ENCODE measurements at regions not wholly inside any gene's neighbourhood (a gene's known extent, or its start where the extent isn't known, plus 50 kb on each side); places are given as distances from the start of the nearest gene placed in this dataset.
"Not testable (repeated sequence)": the region's sequence is repeated elsewhere in the genome, so short reads cannot be mapped to it uniquely, and the experiment has no call there.

DNA sequence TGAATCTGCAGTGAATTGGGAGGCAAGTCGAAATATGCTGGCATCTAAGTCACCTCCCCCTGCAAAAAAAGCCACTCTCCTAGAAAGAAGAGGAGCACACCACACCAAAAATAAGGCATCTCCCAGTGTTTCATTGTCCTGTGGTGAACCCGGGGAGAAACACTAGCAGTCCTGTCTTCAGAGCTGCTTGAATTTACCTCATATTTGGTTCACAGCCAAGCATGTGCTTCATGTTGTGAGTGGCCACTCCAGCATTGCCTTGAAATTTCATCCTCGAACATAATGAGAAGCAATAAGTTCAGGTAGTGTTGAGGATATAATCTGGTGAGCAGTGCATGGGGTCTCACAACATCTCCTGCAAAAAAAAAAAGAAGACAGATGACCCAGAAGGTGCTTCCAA lies 191.9 kb downstream of the TSPY10 start:
- H3K79me2 ChIP-seq (ENCODE audit: insufficient read depth, low read length); H4K20me1 ChIP-seq (ENCODE audit: insufficient read depth, low read length); H2AFZ ChIP-seq (ENCODE audit: low read depth, low read length); H3K27ac ChIP-seq (ENCODE audit: low read length); H3K9me3 ChIP-seq (ENCODE audit: insufficient read depth, low read length, severe bottlenecking); H3K4me3 ChIP-seq (ENCODE audit: low read depth in 1 of 2, low read length in 2 of 2); DNase-seq; H3K9ac ChIP-seq (ENCODE audit: low read depth, low read length); ATAC-seq (ENCODE audit: insufficient read depth, low read depth); H3K4me2 ChIP-seq (ENCODE audit: insufficient read depth, low read length); H3K36me3 ChIP-seq (ENCODE audit: insufficient read depth, low read length); H3K4me1 ChIP-seq (ENCODE audit: insufficient read depth, low read length); H3K27me3 ChIP-seq (ENCODE audit: insufficient read depth, low read length, poor library complexity): not testable (repeated sequence)

DNA sequence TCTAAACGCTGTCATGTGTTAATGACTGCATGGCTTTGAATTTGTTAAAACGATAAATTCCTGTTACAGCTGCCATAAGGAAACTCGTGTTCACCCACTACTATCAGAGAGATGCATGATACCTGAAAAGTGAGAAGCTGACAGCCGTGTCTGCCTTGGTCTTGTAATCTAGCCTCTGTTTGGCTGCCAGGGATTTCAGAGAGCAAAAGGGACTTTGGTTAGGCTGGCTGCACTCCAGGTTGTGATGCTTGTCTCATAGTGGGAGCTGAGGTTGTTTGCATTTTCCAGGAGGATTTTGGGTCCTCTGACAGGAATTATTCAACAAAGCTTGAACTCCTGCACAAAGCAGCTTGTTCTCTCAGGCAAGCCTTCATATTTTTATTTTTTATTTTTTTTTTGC lies 209.9 kb downstream of the TSPY10 start:
- H3K9ac ChIP-seq (ENCODE audit: low read depth, low read length); H3K79me2 ChIP-seq (ENCODE audit: insufficient read depth, low read length); ATAC-seq (ENCODE audit: insufficient read depth, low read depth); H4K20me1 ChIP-seq (ENCODE audit: insufficient read depth, low read length); H3K4me3 ChIP-seq (ENCODE audit: low read depth in 1 of 2, low read length in 2 of 2); H2AFZ ChIP-seq (ENCODE audit: low read depth, low read length); H3K36me3 ChIP-seq (ENCODE audit: insufficient read depth, low read length); H3K4me2 ChIP-seq (ENCODE audit: insufficient read depth, low read length); H3K9me3 ChIP-seq (ENCODE audit: insufficient read depth, low read length, severe bottlenecking); H3K27ac ChIP-seq (ENCODE audit: low read length); DNase-seq; H3K4me1 ChIP-seq (ENCODE audit: insufficient read depth, low read length); H3K27me3 ChIP-seq (ENCODE audit: insufficient read depth, low read length, poor library complexity): not testable (repeated sequence)

DNA sequence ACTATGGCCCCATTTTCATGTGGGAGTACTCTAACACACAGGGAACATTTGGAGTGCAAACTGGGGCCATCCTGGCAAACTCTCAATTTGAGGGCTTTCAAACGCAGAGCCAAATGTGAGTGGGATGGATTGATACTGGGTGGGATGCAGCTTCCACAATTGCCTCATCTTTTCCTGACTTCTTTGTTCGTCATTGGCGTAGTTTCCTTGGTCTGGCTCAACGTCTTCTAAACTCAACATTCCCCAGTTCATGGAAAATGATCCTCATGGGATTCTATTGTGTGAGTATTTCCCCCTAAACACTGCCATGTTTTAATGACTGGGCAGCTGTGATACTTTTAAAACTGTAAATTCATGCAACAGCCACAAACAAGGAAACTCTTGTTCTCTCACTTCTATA lies 228.3 kb downstream of the TSPY10 start:
- not testable (repeated sequence) for DNase-seq; H3K9ac ChIP-seq (ENCODE audit: low read depth, low read length); H3K4me2 ChIP-seq (ENCODE audit: insufficient read depth, low read length); H3K27me3 ChIP-seq (ENCODE audit: insufficient read depth, low read length, poor library complexity); H3K36me3 ChIP-seq (ENCODE audit: insufficient read depth, low read length); H3K79me2 ChIP-seq (ENCODE audit: insufficient read depth, low read length); H3K4me1 ChIP-seq (ENCODE audit: insufficient read depth, low read length); H4K20me1 ChIP-seq (ENCODE audit: insufficient read depth, low read length); H2AFZ ChIP-seq (ENCODE audit: low read depth, low read length); H3K4me3 ChIP-seq (ENCODE audit: low read depth in 1 of 2, low read length in 2 of 2); ATAC-seq (ENCODE audit: insufficient read depth, low read depth); H3K27ac ChIP-seq (ENCODE audit: low read length); H3K9me3 ChIP-seq (ENCODE audit: insufficient read depth, low read length, severe bottlenecking)

DNA sequence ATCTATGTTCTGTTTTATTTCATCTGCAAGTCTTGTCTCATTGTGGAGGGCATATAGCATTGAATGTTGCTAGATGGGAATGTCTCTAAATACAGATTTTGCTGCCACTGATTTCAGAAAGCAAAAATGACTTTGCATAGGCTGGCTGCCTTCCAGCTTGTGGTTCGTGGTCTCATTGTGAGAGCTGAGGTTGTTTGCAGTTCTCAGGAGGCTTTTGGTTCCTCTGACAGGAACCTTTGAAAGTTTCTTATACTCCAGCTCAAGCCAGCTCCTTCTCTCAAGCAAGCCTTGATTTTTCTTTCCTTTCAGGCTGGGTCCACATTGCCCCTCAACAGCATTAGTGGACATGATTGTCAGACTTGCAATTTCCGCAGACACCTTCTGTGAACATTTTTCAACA lies 229.8 kb downstream of the TSPY10 start:
- peak; percentile 86 for ATAC-seq (ENCODE audit: insufficient read depth, low read depth)

DNA sequence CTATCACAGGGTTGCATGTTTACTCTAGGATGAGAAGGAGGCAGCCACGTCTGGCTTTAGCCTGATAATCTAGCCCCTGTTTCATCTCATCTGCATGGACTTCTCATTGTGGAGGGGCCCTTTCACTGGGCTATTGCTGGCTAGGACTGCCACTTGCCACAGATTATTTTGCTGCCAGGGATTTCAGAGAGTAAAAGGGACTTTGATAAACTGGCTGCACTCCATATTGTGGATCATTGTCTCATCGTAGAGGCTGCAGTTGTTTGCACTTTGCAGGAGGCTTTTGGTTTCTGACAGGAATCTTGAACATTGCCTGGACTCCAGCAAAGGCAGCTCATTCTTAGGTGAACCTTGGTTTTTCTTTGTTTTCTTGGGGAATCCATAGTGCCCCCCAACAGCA lies 234.8 kb downstream of the TSPY10 start:
- not testable (repeated sequence) for H3K4me1 ChIP-seq (ENCODE audit: insufficient read depth, low read length); DNase-seq; H3K79me2 ChIP-seq (ENCODE audit: insufficient read depth, low read length); H2AFZ ChIP-seq (ENCODE audit: low read depth, low read length); H3K4me3 ChIP-seq (ENCODE audit: low read depth in 1 of 2, low read length in 2 of 2); H3K9ac ChIP-seq (ENCODE audit: low read depth, low read length); H3K4me2 ChIP-seq (ENCODE audit: insufficient read depth, low read length); H3K36me3 ChIP-seq (ENCODE audit: insufficient read depth, low read length); H3K27ac ChIP-seq (ENCODE audit: low read length); ATAC-seq (ENCODE audit: insufficient read depth, low read depth); H4K20me1 ChIP-seq (ENCODE audit: insufficient read depth, low read length); H3K9me3 ChIP-seq (ENCODE audit: insufficient read depth, low read length, severe bottlenecking); H3K27me3 ChIP-seq (ENCODE audit: insufficient read depth, low read length, poor library complexity)

More for the DNA sequence above, 229.8 kb downstream of the TSPY10 start:
- H4K20me1 ChIP-seq (ENCODE audit: insufficient read depth, low read length); H3K4me3 ChIP-seq (ENCODE audit: low read depth in 1 of 2, low read length in 2 of 2); H3K9ac ChIP-seq (ENCODE audit: low read depth, low read length); H2AFZ ChIP-seq (ENCODE audit: low read depth, low read length); H3K27me3 ChIP-seq (ENCODE audit: insufficient read depth, low read length, poor library complexity); H3K36me3 ChIP-seq (ENCODE audit: insufficient read depth, low read length); H3K27ac ChIP-seq (ENCODE audit: low read length); H3K9me3 ChIP-seq (ENCODE audit: insufficient read depth, low read length, severe bottlenecking); H3K4me2 ChIP-seq (ENCODE audit: insufficient read depth, low read length); DNase-seq; H3K79me2 ChIP-seq (ENCODE audit: insufficient read depth, low read length); H3K4me1 ChIP-seq (ENCODE audit: insufficient read depth, low read length): not testable (repeated sequence)

DNA sequence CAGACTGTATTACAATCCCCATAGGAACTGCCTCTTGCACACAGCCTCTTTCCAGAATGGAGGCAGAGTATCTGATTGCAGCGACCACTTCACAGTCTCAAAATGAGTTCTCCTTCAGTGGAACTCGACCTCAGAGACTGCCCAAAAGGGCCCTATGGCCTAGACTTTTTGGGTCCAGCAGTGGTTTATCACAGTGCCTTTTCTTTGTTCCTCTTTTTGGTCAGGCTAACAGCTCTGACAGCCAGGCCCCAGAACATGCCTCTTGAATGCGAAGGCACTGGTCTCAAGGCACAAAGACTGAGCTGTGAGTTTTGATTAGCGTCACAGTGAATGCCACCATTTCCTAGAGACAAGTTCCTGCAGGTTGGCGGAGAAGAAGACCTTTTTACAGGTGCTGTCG lies 241.6 kb downstream of the TSPY10 start:
- not testable (repeated sequence) for ATAC-seq (ENCODE audit: insufficient read depth, low read depth); H3K4me2 ChIP-seq (ENCODE audit: insufficient read depth, low read length); H3K27ac ChIP-seq (ENCODE audit: low read length); DNase-seq; H3K9ac ChIP-seq (ENCODE audit: low read depth, low read length); H3K4me3 ChIP-seq (ENCODE audit: low read depth in 1 of 2, low read length in 2 of 2); H4K20me1 ChIP-seq (ENCODE audit: insufficient read depth, low read length); H3K36me3 ChIP-seq (ENCODE audit: insufficient read depth, low read length); H2AFZ ChIP-seq (ENCODE audit: low read depth, low read length); H3K79me2 ChIP-seq (ENCODE audit: insufficient read depth, low read length); H3K27me3 ChIP-seq (ENCODE audit: insufficient read depth, low read length, poor library complexity); H3K9me3 ChIP-seq (ENCODE audit: insufficient read depth, low read length, severe bottlenecking); H3K4me1 ChIP-seq (ENCODE audit: insufficient read depth, low read length)

DNA sequence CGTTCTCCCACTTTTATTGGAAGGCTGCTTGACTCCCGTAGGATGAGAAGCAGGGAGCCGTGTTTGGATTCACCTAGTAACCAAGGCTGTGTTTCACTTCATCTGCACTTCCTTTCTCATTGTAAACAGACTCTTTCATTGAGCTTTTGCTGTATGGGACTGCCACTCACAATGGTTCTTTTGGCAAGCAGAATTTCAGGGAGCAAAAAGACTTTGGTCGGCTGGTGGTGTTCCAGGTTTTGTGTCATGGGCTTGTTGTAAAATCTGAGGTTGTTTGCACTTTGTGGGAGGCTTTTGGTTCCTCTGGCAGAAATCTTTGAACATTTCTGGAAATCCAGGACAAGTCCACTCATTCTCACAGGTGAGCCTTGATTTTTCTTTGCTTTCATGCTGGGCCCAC lies 243.4 kb downstream of the TSPY10 start:
- H3K36me3 ChIP-seq (ENCODE audit: insufficient read depth, low read length); H3K4me2 ChIP-seq (ENCODE audit: insufficient read depth, low read length); H3K4me3 ChIP-seq (ENCODE audit: low read depth in 1 of 2, low read length in 2 of 2); H3K9me3 ChIP-seq (ENCODE audit: insufficient read depth, low read length, severe bottlenecking); H3K9ac ChIP-seq (ENCODE audit: low read depth, low read length); H3K79me2 ChIP-seq (ENCODE audit: insufficient read depth, low read length); H3K27ac ChIP-seq (ENCODE audit: low read length); H4K20me1 ChIP-seq (ENCODE audit: insufficient read depth, low read length); H3K4me1 ChIP-seq (ENCODE audit: insufficient read depth, low read length); DNase-seq; H2AFZ ChIP-seq (ENCODE audit: low read depth, low read length); ATAC-seq (ENCODE audit: insufficient read depth, low read depth); H3K27me3 ChIP-seq (ENCODE audit: insufficient read depth, low read length, poor library complexity): not testable (repeated sequence)

DNA sequence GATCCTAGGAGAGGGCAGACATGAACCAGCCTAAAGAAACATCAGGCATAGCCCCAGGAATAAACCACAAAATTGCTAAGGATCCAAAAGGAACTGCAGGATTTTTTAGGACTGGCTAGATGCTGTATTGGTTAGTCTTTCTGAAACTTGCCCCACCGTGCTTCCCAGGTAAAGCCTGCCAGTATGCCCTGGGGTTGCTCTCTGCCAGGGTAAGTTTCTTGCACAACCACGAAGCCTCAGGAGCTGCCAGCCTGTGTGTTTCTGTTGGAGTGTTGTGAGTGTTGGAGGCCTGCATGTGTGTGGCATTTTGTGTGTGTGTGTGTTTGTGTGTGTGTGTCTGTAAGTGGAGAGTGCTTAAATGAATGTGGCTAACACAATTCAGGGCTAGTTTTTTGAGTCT lies 244.4 kb downstream of the TSPY10 start:
- H3K4me3 ChIP-seq (ENCODE audit: low read depth in 1 of 2, low read length in 2 of 2); H3K4me2 ChIP-seq (ENCODE audit: insufficient read depth, low read length); DNase-seq; H3K9ac ChIP-seq (ENCODE audit: low read depth, low read length); H3K4me1 ChIP-seq (ENCODE audit: insufficient read depth, low read length); H4K20me1 ChIP-seq (ENCODE audit: insufficient read depth, low read length); ATAC-seq (ENCODE audit: insufficient read depth, low read depth); H3K9me3 ChIP-seq (ENCODE audit: insufficient read depth, low read length, severe bottlenecking); H3K27me3 ChIP-seq (ENCODE audit: insufficient read depth, low read length, poor library complexity); H3K36me3 ChIP-seq (ENCODE audit: insufficient read depth, low read length); H3K27ac ChIP-seq (ENCODE audit: low read length); H3K79me2 ChIP-seq (ENCODE audit: insufficient read depth, low read length); H2AFZ ChIP-seq (ENCODE audit: low read depth, low read length): not testable (repeated sequence)

DNA sequence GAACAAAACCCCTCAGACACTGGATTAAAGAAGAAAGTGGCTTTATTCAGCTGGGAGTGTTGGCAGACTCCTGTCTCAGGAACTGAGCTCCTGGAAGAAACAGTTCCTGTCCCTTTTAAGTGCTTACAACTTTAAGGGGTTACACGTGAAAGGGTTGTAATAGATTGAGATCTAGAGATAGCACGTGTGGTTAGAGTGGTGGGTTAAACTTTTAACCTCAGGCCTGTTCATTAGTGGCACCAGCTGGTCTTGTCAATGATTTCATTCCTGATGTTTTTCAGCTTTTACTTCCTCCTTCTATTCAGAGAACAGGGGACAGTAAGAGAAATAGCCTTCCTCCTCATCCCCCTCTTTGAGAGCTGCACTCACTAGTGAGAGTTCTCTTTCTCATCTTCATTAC lies 247.1 kb downstream of the TSPY10 start:
- H3K36me3 ChIP-seq (ENCODE audit: insufficient read depth, low read length); H3K79me2 ChIP-seq (ENCODE audit: insufficient read depth, low read length); H3K4me1 ChIP-seq (ENCODE audit: insufficient read depth, low read length); H3K4me3 ChIP-seq (ENCODE audit: low read depth in 1 of 2, low read length in 2 of 2); H3K9ac ChIP-seq (ENCODE audit: low read depth, low read length); H2AFZ ChIP-seq (ENCODE audit: low read depth, low read length); H4K20me1 ChIP-seq (ENCODE audit: insufficient read depth, low read length); H3K9me3 ChIP-seq (ENCODE audit: insufficient read depth, low read length, severe bottlenecking); H3K27me3 ChIP-seq (ENCODE audit: insufficient read depth, low read length, poor library complexity); H3K4me2 ChIP-seq (ENCODE audit: insufficient read depth, low read length); DNase-seq; H3K27ac ChIP-seq (ENCODE audit: low read length): not testable (repeated sequence)
- peak; percentile 88 for ATAC-seq (ENCODE audit: insufficient read depth, low read depth)

All from DND-41 (cell line).